ENCODE measurements at regions not wholly inside any gene's neighbourhood (a gene's known extent, or its start where the extent isn't known, plus 50 kb on each side); places are given as distances from the start of the nearest gene placed in this dataset.

GRCh38 chr17:54418467-54418866 is 482.2 kb upstream of the TOM1L1 start:
- no peaks in the 10 kb centered on the region for H3K4me1 Mint-ChIP-seq (ENCODE audit: low read depth, unreplicated experiment)
- ChIA-PET POLR2A (no interaction called here), CTCF (no interaction called here)
- Histone ChIP-seq H3K27me3 (replicated peaks; ENCODE audit: control insufficient read depth, insufficient read depth, low read length) (no peaks in the 10 kb centered on the region), H3K4me1 (no peaks in the 10 kb centered on the region), H3K4me3 (ENCODE audit: low read depth, low read length) (no peak overlapping the region), H3K36me3 (ENCODE audit: control insufficient read depth, insufficient read depth, low read length) (no peaks in the 10 kb centered on the region), H3K9me3 (no peaks in the 10 kb centered on the region; the same call in 1 of the 2 replicates)
- H3K27ac Mint-ChIP-seq (ENCODE audit: unreplicated experiment) = no peak overlapping the region
- H3K9me3 Mint-ChIP-seq (ENCODE audit: unreplicated experiment) = peaks cover 26% of the 10 kb centered on the region
- no peaks in the 10 kb centered on the region for H3K27me3 Mint-ChIP-seq (ENCODE audit: insufficient read depth, unreplicated experiment)
- no peak for DNase-seq
- H3K4me3 Mint-ChIP-seq (ENCODE audit: unreplicated experiment) = no peak overlapping the region
- H3K36me3 Mint-ChIP-seq (ENCODE audit: insufficient read depth, unreplicated experiment) = no peaks in the 10 kb centered on the region
- intact Hi-C loops (cut with micrococcal nuclease; ENCODE audit: unreplicated experiment) = no loop called here
- no TSS peak for BruUV-seq (replicated peaks)
- no peak for TF ChIP-seq CTCF (IDR thresholded peaks at IDR 0.05; ENCODE audit: insufficient read depth in 1 of 2, low read depth in 1 of 2, low read length in 1 of 2, severe bottlenecking in 1 of 2, unreplicated experiment in 1 of 2)

GRCh38 chr17:54425671-54426070 is 475.0 kb upstream of the TOM1L1 start:
- H3K4me1 ChIP-seq = no peaks in the 10 kb centered on the region
- no peak for TF ChIP-seq CTCF (IDR thresholded peaks at IDR 0.05; ENCODE audit: insufficient read depth in 1 of 2, low read depth in 1 of 2, low read length in 1 of 2, severe bottlenecking in 1 of 2, unreplicated experiment in 1 of 2)
- BruUV-seq (replicated peaks) = no TSS peak
- CTCF ChIA-PET = no interaction called here
- no peaks in the 10 kb centered on the region for H3K27me3 Mint-ChIP-seq (ENCODE audit: insufficient read depth, unreplicated experiment)
- no peaks in the 10 kb centered on the region for H3K4me1 Mint-ChIP-seq (ENCODE audit: low read depth, unreplicated experiment)
- intact Hi-C loops (cut with micrococcal nuclease; ENCODE audit: unreplicated experiment) = loop anchor here (2.0 to 5.0 kb wide), 3 partner anchors 253 to 1393 kb away; no protein-coding TSS in a partner anchor
- H3K36me3 Mint-ChIP-seq (ENCODE audit: insufficient read depth, unreplicated experiment) = no peaks in the 10 kb centered on the region
- no peaks in the 10 kb centered on the region for H3K27me3 ChIP-seq (replicated peaks; ENCODE audit: control insufficient read depth, insufficient read depth, low read length)
- H3K9me3 ChIP-seq = no peaks in the 10 kb centered on the region; the same call in 1 of the 2 replicates
- peaks cover 10% of the 10 kb centered on the region for H3K9me3 Mint-ChIP-seq (ENCODE audit: unreplicated experiment)
- H3K4me3 Mint-ChIP-seq (ENCODE audit: unreplicated experiment) = no peak overlapping the region
- H3K4me3 ChIP-seq (ENCODE audit: low read depth, low read length) = no peak overlapping the region
- DNase-seq = no peak
- H3K36me3 ChIP-seq (ENCODE audit: control insufficient read depth, insufficient read depth, low read length) = no peaks in the 10 kb centered on the region
- POLR2A ChIA-PET = no interaction called here
- no peak overlapping the region for H3K27ac Mint-ChIP-seq (ENCODE audit: unreplicated experiment)

GRCh38 chr17:54426296-54426886 is 474.3 kb upstream of the TOM1L1 start:
- CTCF ChIA-PET = interaction anchor here (0.6 kb wide), 1 partner anchor 1526 kb away, joined by 4 read pairs; no protein-coding TSS in a partner anchor
- H3K27me3 Mint-ChIP-seq (ENCODE audit: insufficient read depth, unreplicated experiment) = no peaks in the 10 kb centered on the region
- no peaks in the 10 kb centered on the region for H3K4me1 Mint-ChIP-seq (ENCODE audit: low read depth, unreplicated experiment)
- peak in 1 of 2 experiments; percentile 14 for DNase-seq
- Histone ChIP-seq H3K4me1 (no peaks in the 10 kb centered on the region), H3K36me3 (ENCODE audit: control insufficient read depth, insufficient read depth, low read length) (no peaks in the 10 kb centered on the region), H3K27me3 (replicated peaks; ENCODE audit: control insufficient read depth, insufficient read depth, low read length) (no peaks in the 10 kb centered on the region), H3K4me3 (ENCODE audit: low read depth, low read length) (no peak overlapping the region), H3K9me3 (no peaks in the 10 kb centered on the region; the same call in 1 of the 2 replicates)
- peaks cover 3% of the 10 kb centered on the region for H3K9me3 Mint-ChIP-seq (ENCODE audit: unreplicated experiment)
- peak; percentile 28 to 54 for TF ChIP-seq CTCF (IDR thresholded peaks at IDR 0.05; ENCODE audit: insufficient read depth in 1 of 2, low read depth in 1 of 2, low read length in 1 of 2, severe bottlenecking in 1 of 2, unreplicated experiment in 1 of 2)
- intact Hi-C loops (cut with micrococcal nuclease; ENCODE audit: unreplicated experiment) = loop anchor here (2.0 to 5.0 kb wide), 3 partner anchors 254 to 1394 kb away; no protein-coding TSS in a partner anchor
- no peak overlapping the region for H3K4me3 Mint-ChIP-seq (ENCODE audit: unreplicated experiment)
- POLR2A ChIA-PET = no interaction called here
- H3K36me3 Mint-ChIP-seq (ENCODE audit: insufficient read depth, unreplicated experiment) = no peaks in the 10 kb centered on the region
- H3K27ac Mint-ChIP-seq (ENCODE audit: unreplicated experiment) = no peak overlapping the region
- no TSS peak for BruUV-seq (replicated peaks)
